HL-60 (cell line): ENCODE measurements at regions not wholly inside any gene's neighbourhood (a gene's known extent, or its start where the extent isn't known, plus 50 kb on each side); places are given as distances from the start of the nearest gene placed in this dataset.
"Not testable (repeated sequence)": the region's sequence is repeated elsewhere in the genome, so short reads cannot be mapped to it uniquely, and the experiment has no call there.

Experiments
- DNase-seq, 2 experiments: peaks; one replicate each; pipeline ENCODE4 v3.0.0-alpha.2; 2010 to 2020; ENCODE audit warnings: low read depth in 1 of 2, low spot score in 1 of 2
- H3K27ac ChIP-seq: fragments of 250-450 bp; sonication (Bioruptor Pico); replicated peaks from 2 replicates; pipeline ENCODE4 v1.5.1; 2020; ENCODE audit warnings: mild to moderate bottlenecking, moderate library complexity
- H3K27me3 ChIP-seq: fragments of 250-450 bp; sonication (Bioruptor Pico); 2 replicates; pipeline ENCODE4 v1.5.1; 2021; ENCODE audit warnings: mild to moderate bottlenecking, moderate library complexity; ENCODE audit not compliant: insufficient read depth, poor library complexity, severe bottlenecking
- H3K4me3 ChIP-seq: replicated peaks from 2 replicates; pipeline ENCODE4 v1.5.1; 2011; ENCODE audit warnings: mild to moderate bottlenecking, control low read depth, low read length; ENCODE audit not compliant: insufficient read depth
- GABPA ChIP-seq: IDR thresholded peaks from 2 replicates; pipeline ENCODE4 v1.6.1; 2012; ENCODE audit warnings: low read depth
- POLR2AphosphoS5 ChIP-seq: IDR thresholded peaks from 2 replicates; pipeline ENCODE4 v1.6.1; 2012; ENCODE audit warnings: low read depth
- REST ChIP-seq: IDR thresholded peaks from 2 replicates; pipeline ENCODE4 v1.6.1; 2012; ENCODE audit warnings: low read depth; ENCODE audit not compliant: insufficient replicate concordance
- SPI1 ChIP-seq: IDR thresholded peaks from 2 replicates; pipeline ENCODE4 v1.6.1; 2012; ENCODE audit warnings: low read depth, mild to moderate bottlenecking, borderline replicate concordance
- TF ChIP-seq, protein P1 (sequence below): IDR thresholded peaks from one replicate; pipeline ENCODE4 v1.5.1; 2011; ENCODE audit warnings: low read length, control low read depth, inconsistent platforms; ENCODE audit not compliant: insufficient read depth

- DNase-seq = no peak
- Histone ChIP-seq H3K4me3 (no peak overlapping the region), H3K27ac (no peak overlapping the region), H3K27me3 (no peaks in the 10 kb centered on the region)
- TF ChIP-seq, protein P1, sequence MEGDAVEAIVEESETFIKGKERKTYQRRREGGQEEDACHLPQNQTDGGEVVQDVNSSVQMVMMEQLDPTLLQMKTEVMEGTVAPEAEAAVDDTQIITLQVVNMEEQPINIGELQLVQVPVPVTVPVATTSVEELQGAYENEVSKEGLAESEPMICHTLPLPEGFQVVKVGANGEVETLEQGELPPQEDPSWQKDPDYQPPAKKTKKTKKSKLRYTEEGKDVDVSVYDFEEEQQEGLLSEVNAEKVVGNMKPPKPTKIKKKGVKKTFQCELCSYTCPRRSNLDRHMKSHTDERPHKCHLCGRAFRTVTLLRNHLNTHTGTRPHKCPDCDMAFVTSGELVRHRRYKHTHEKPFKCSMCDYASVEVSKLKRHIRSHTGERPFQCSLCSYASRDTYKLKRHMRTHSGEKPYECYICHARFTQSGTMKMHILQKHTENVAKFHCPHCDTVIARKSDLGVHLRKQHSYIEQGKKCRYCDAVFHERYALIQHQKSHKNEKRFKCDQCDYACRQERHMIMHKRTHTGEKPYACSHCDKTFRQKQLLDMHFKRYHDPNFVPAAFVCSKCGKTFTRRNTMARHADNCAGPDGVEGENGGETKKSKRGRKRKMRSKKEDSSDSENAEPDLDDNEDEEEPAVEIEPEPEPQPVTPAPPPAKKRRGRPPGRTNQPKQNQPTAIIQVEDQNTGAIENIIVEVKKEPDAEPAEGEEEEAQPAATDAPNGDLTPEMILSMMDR = no peak
- no peak for TF ChIP-seq REST
- no peak for TF ChIP-seq GABPA
- TF ChIP-seq POLR2AphosphoS5 = no peak
- no peak for TF ChIP-seq SPI1
Observed at GRCh38 chr21:14888202-14888601, 176.6 kb downstream of the NRIP1 start.

DNA sequence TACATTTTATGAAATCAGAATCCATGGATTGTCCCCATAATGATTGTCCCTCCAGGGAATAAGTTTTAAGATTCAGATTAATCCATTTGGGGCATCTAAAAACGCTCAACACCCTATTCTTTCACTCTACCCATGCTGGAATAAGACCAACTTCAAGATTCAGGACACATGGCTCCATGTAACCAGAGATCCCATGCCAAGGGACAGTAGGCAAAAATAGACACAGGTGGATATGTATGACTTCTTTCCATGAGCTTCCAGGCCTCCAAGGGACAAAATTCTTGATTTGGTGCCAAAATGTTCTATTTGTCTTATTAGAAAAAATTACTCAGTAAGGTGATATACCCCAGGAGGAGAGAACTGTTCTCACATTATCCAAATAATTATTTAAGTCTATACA, 178.8 kb downstream of the NRIP1 start:
- H3K4me3 ChIP-seq = no peak overlapping the region
- DNase-seq = no peak
- no peak overlapping the region for H3K27ac ChIP-seq
- TF ChIP-seq REST = no peak
- no peak for TF ChIP-seq GABPA
- TF ChIP-seq POLR2AphosphoS5 = no peak
- no peak for TF ChIP-seq SPI1
- TF ChIP-seq, protein P1 = no peak
- H3K27me3 ChIP-seq = no peaks in the 10 kb centered on the region

DNA sequence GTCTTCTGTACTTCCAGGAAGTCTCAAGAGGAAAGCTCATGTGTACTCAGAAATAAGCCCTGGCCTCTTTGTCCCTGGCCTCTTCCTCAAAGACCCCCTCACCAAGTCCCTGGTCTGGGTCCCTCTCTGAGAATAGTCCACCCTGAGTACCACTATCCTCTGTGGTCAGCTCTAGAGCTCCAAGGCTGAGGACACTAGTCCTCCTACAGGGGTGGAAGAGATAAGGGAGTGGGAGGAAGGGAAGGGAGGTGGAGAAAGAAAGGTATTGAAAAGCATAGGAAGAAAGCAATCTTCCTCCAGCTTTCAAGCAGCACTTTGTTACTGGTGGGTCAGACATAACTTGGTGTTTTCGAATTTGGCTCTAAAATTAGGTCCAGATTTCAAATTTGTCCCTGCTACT, 181.4 kb downstream of the NRIP1 start:
- H3K27me3 ChIP-seq = no peaks in the 10 kb centered on the region
- no peak for DNase-seq
- H3K4me3 ChIP-seq = no peak overlapping the region
- TF ChIP-seq SPI1 (no peak), REST (no peak), GABPA (no peak), POLR2AphosphoS5 (no peak)
- TF ChIP-seq, protein P1 = no peak
- H3K27ac ChIP-seq = no peak overlapping the region

GRCh38 chr21:14882545-14882944, 182.3 kb downstream of the NRIP1 start:
- H3K4me3 ChIP-seq, H3K27me3 ChIP-seq, H3K27ac ChIP-seq, DNase-seq: not testable (repeated sequence)
